ENCODE measurements at regions not wholly inside any gene's neighbourhood (a gene's known extent, or its start where the extent isn't known, plus 50 kb on each side); places are given as distances from the start of the nearest gene placed in this dataset.

GRCh38 chr1:4261327-4261726, 361.3 kb upstream of the C1orf174 start:
- TF ChIP-seq CTCF (IDR thresholded peaks at IDR 0.05) (no peak), EP300 (IDR thresholded peaks at IDR 0.05) (no peak), POLR2A (IDR thresholded peaks at IDR 0.05) (no peak)
